ENCODE measurements at regions not wholly inside any gene's neighbourhood (a gene's known extent, or its start where the extent isn't known, plus 50 kb on each side); places are given as distances from the start of the nearest gene placed in this dataset.

DNA sequence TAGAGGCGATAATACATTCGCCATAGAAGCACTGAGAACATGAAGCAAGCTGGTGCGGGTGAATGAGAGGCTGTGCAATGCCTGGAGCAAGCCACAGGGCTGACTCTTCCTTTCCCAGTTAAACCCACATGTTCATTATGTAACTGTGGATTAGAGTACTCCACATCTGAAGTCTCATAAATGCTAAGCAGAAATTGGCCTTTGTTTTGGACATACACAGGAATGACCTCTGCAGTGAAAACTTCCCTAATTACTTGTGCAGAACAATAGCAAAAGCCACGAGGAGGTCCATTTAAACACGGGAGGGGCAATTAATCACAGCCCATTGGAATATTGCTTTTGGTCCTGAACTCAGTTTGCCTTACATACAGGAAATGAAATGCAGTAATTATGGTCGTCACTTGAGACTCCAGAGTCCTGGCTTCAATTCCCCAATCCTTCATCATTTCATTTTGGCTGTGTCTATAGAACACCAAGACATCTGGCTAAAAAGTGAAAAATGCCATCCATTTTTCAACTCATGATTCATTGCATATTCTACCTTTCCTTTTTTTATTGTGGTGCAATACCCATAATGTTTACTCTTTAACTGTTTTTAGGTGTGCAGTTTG is 78.7 kb upstream of the CXCL12 start:
- Histone ChIP-seq H3K36me3 (ENCODE audit: control insufficient read depth in 2 of 2, insufficient read depth in 2 of 2, low read length in 2 of 2) (no peaks in the 10 kb centered on the region), H3K4me3 (ENCODE audit: low read length in 2 of 2) (no peak overlapping the region), H3K27ac (ENCODE audit: low read length) (no peak overlapping the region), H3K27me3 (ENCODE audit: control insufficient read depth in 1 of 2, insufficient read depth in 2 of 2, low read length in 2 of 2) (peaks cover 0 to 2% of the 10 kb centered on the region in 2 donors), H3K9me3 (ENCODE audit: control insufficient read depth in 2 of 2, low read length in 2 of 2) (no peaks in the 10 kb centered on the region), H3K4me1 (ENCODE audit: control insufficient read depth, insufficient read depth, low read length) (peaks cover 9% of the 10 kb centered on the region), H3K9ac (ENCODE audit: low read length in 2 of 2) (no peak overlapping the region)

DNA sequence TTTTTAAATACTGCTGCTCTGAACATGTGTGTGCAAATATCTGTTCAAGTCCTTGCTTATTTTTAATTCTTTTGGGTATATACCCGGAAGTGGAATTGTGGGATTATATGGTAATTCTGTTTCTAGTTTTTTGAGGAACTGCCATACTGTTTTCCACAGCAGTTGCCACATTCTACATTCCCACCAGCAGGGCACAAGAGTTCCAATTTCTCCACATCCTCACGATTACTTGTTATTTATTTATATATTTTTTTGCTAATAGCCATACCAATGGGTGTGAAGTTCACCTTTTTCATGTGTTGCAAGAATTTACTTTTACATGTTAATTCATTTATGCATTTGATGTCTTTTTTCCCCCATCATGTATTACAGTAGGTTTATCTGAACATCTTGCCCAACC is 79.6 kb upstream of the CXCL12 start:
- no peak overlapping the region for H3K27ac ChIP-seq (ENCODE audit: low read length)
- H3K36me3 ChIP-seq (ENCODE audit: control insufficient read depth in 2 of 2, insufficient read depth in 2 of 2, low read length in 2 of 2): no peaks in the 10 kb centered on the region
- H3K9ac ChIP-seq (ENCODE audit: low read length in 2 of 2): no peak overlapping the region
- peaks cover 9% of the 10 kb centered on the region for H3K4me1 ChIP-seq (ENCODE audit: control insufficient read depth, insufficient read depth, low read length)
- peaks cover 0 to 2% of the 10 kb centered on the region in 2 donors for H3K27me3 ChIP-seq (ENCODE audit: control insufficient read depth in 1 of 2, insufficient read depth in 2 of 2, low read length in 2 of 2)
- no peaks in the 10 kb centered on the region for H3K9me3 ChIP-seq (ENCODE audit: control insufficient read depth in 2 of 2, low read length in 2 of 2)
- H3K4me3 ChIP-seq (ENCODE audit: low read length in 2 of 2): no peak overlapping the region

- Histone ChIP-seq H3K36me3 (ENCODE audit: control insufficient read depth in 2 of 2, insufficient read depth in 2 of 2, low read length in 2 of 2) (no peaks in the 10 kb centered on the region), H3K27ac (ENCODE audit: low read length) (no peak overlapping the region), H3K4me3 (ENCODE audit: low read length in 2 of 2) (no peak overlapping the region), H3K27me3 (ENCODE audit: control insufficient read depth in 1 of 2, insufficient read depth in 2 of 2, low read length in 2 of 2) (peaks cover 0 to 2% of the 10 kb centered on the region in 2 donors), H3K9me3 (ENCODE audit: control insufficient read depth in 2 of 2, low read length in 2 of 2) (no peaks in the 10 kb centered on the region), H3K4me1 (ENCODE audit: control insufficient read depth, insufficient read depth, low read length) (peaks cover 6% of the 10 kb centered on the region), H3K9ac (ENCODE audit: low read length in 2 of 2) (no peak overlapping the region)
Observed at GRCh38 chr10:44465401-44466115, 80.7 kb upstream of the CXCL12 start.

DNA sequence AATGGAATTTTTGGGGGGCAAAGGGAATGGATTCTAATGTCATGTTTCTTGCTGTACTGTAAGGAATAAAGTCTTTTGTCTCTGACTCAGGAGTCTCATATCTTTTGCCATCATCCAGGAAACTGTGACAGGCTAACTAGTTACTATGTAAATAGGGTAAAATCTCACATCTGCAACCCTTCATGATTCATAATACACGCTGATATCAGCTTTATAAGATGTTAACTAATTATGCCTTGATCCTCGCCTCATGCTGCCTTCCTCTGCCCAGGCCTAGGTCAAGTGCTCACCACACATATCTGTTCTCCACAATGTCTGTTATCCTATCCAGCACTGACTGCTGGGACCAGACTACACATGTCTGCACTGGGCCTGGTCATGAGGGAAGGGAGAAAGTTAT is 81.3 kb upstream of the CXCL12 start:
- H3K36me3 ChIP-seq (ENCODE audit: control insufficient read depth in 2 of 2, insufficient read depth in 2 of 2, low read length in 2 of 2): no peaks in the 10 kb centered on the region
- no peak overlapping the region for H3K4me3 ChIP-seq (ENCODE audit: low read length in 2 of 2)
- no peak overlapping the region for H3K27ac ChIP-seq (ENCODE audit: low read length)
- H3K27me3 ChIP-seq (ENCODE audit: control insufficient read depth in 1 of 2, insufficient read depth in 2 of 2, low read length in 2 of 2): peaks cover 0 to 2% of the 10 kb centered on the region in 2 donors
- H3K9me3 ChIP-seq (ENCODE audit: control insufficient read depth in 2 of 2, low read length in 2 of 2): no peaks in the 10 kb centered on the region
- H3K4me1 ChIP-seq (ENCODE audit: control insufficient read depth, insufficient read depth, low read length): peaks cover 6% of the 10 kb centered on the region
- H3K9ac ChIP-seq (ENCODE audit: low read length in 2 of 2): no peak overlapping the region

DNA sequence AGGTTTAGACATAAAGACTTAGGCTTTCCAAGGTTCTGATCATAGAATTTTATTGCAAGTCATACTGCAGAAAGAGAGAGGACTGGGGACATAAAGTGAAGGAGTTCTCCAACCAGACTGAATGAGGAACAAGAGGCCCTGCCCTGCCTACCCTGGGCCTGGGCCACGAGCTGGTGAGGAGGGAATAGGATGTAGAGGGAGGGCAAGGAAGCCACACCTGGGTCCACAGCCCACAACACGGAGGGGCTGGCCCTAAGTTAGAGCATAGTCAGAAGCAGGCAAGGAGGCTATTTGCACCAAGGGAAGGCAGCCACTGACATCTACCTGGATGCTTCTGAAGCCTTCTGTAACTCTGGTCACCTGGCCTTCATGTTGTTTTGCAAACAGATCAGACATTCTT is 82.2 kb upstream of the CXCL12 start:
- Histone ChIP-seq H3K36me3 (ENCODE audit: control insufficient read depth in 2 of 2, insufficient read depth in 2 of 2, low read length in 2 of 2) (no peaks in the 10 kb centered on the region), H3K9me3 (ENCODE audit: control insufficient read depth in 2 of 2, low read length in 2 of 2) (no peaks in the 10 kb centered on the region), H3K27me3 (ENCODE audit: control insufficient read depth in 1 of 2, insufficient read depth in 2 of 2, low read length in 2 of 2) (peaks cover 0 to 2% of the 10 kb centered on the region in 2 donors), H3K4me3 (ENCODE audit: low read length in 2 of 2) (no peak overlapping the region), H3K9ac (ENCODE audit: low read length in 2 of 2) (no peak overlapping the region), H3K4me1 (ENCODE audit: control insufficient read depth, insufficient read depth, low read length) (peaks cover 4% of the 10 kb centered on the region), H3K27ac (ENCODE audit: low read length) (no peak overlapping the region)

DNA sequence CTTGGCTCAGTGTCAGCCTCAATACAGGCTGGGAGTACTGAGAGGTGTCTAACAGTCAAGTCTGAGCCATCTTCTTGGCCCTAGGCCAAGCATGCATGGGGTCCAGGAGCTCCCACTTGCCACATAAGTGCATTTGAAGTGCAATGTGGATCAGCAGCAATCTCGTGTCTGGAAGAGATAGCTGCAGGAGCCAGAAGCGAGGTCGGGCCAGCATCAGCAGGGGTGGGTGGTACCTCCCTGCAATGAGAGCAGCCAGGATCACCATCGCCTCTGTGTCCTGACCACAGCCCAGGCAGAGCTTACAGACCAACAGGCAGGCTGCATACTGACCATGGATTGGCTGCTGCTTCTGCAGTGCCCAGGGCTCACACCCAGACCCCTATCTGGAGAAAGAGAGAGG is 83.0 kb upstream of the CXCL12 start:
- H3K27ac ChIP-seq (ENCODE audit: low read length): no peak overlapping the region
- H3K4me1 ChIP-seq (ENCODE audit: control insufficient read depth, insufficient read depth, low read length): peaks cover 4% of the 10 kb centered on the region
- H3K9me3 ChIP-seq (ENCODE audit: control insufficient read depth in 2 of 2, low read length in 2 of 2): no peaks in the 10 kb centered on the region
- peaks cover 0 to 2% of the 10 kb centered on the region in 2 donors for H3K27me3 ChIP-seq (ENCODE audit: control insufficient read depth in 1 of 2, insufficient read depth in 2 of 2, low read length in 2 of 2)
- H3K9ac ChIP-seq (ENCODE audit: low read length in 2 of 2): no peak overlapping the region
- no peak overlapping the region for H3K4me3 ChIP-seq (ENCODE audit: low read length in 2 of 2)
- no peaks in the 10 kb centered on the region for H3K36me3 ChIP-seq (ENCODE audit: control insufficient read depth in 2 of 2, insufficient read depth in 2 of 2, low read length in 2 of 2)

DNA sequence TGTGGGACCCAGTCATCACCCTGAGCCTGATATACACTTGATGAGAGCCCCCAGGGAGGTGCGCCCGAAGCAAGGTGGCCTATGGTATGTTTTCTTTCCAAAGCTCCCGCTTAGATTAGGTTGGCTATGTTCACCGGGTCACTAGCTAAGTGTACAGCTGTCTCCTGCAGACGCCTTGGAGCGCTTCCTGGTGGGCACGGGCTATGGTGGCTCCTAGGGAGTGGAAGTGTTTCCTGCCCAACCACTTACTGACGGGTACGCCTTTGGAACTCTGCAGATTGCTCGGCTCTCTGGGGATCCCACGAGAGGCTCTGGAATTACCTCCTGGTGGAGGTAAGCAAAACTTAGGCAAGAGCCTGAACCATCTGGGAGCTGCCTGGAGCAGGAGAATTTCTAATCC is 83.6 kb upstream of the CXCL12 start:
- Histone ChIP-seq H3K4me3 (ENCODE audit: low read length in 2 of 2) (no peak overlapping the region), H3K27ac (ENCODE audit: low read length) (no peak overlapping the region), H3K27me3 (ENCODE audit: control insufficient read depth in 1 of 2, insufficient read depth in 2 of 2, low read length in 2 of 2) (peaks cover 0 to 3% of the 10 kb centered on the region in 2 donors), H3K36me3 (ENCODE audit: control insufficient read depth in 2 of 2, insufficient read depth in 2 of 2, low read length in 2 of 2) (no peaks in the 10 kb centered on the region), H3K9me3 (ENCODE audit: control insufficient read depth in 2 of 2, low read length in 2 of 2) (no peaks in the 10 kb centered on the region), H3K9ac (ENCODE audit: low read length in 2 of 2) (no peak overlapping the region), H3K4me1 (ENCODE audit: control insufficient read depth, insufficient read depth, low read length) (peaks cover 4% of the 10 kb centered on the region)

- H3K27me3 ChIP-seq (ENCODE audit: control insufficient read depth in 1 of 2, insufficient read depth in 2 of 2, low read length in 2 of 2): peaks cover 0 to 3% of the 10 kb centered on the region in 2 donors
- peaks cover 4% of the 10 kb centered on the region for H3K4me1 ChIP-seq (ENCODE audit: control insufficient read depth, insufficient read depth, low read length)
- H3K27ac ChIP-seq (ENCODE audit: low read length): no peak overlapping the region
- no peak overlapping the region for H3K9ac ChIP-seq (ENCODE audit: low read length in 2 of 2)
- H3K36me3 ChIP-seq (ENCODE audit: control insufficient read depth in 2 of 2, insufficient read depth in 2 of 2, low read length in 2 of 2): no peaks in the 10 kb centered on the region
- no peaks in the 10 kb centered on the region for H3K9me3 ChIP-seq (ENCODE audit: control insufficient read depth in 2 of 2, low read length in 2 of 2)
- H3K4me3 ChIP-seq (ENCODE audit: low read length in 2 of 2): no peak overlapping the region
Observed at GRCh38 chr10:44468965-44469364, 84.1 kb upstream of the CXCL12 start.

DNA sequence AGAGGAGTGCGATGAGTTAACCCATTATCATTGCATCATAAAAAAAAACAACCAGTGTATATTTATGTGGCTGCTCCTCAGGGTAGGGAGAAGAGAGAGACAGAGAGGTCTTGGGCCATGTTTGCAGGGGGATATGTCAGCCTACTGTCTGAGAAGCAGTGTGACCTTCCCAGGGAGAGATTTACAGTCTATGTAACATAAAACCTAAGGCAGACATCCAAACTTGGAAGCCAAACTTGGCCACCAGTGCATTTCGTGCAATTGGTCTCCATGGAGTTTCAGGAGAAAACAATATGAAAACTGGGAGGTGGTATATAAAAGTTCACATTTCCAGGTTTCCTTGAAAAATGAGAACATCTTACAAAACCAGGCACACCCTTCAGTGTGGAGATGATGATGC is 85.9 kb upstream of the CXCL12 start:
- H3K4me1 ChIP-seq (ENCODE audit: control insufficient read depth, insufficient read depth, low read length): no peaks in the 10 kb centered on the region
- H3K4me3 ChIP-seq (ENCODE audit: low read length in 2 of 2): no peak overlapping the region

GRCh38 chr10:44471410-44471809 is 86.5 kb upstream of the CXCL12 start:
- H3K27me3 ChIP-seq (ENCODE audit: control insufficient read depth in 1 of 2, insufficient read depth in 2 of 2, low read length in 2 of 2): peaks cover 0 to 3% of the 10 kb centered on the region in 2 donors
- no peak overlapping the region for H3K4me3 ChIP-seq (ENCODE audit: low read length in 2 of 2)
- no peak overlapping the region for H3K27ac ChIP-seq (ENCODE audit: low read length)
- no peaks in the 10 kb centered on the region for H3K36me3 ChIP-seq (ENCODE audit: control insufficient read depth in 2 of 2, insufficient read depth in 2 of 2, low read length in 2 of 2)
- H3K9ac ChIP-seq (ENCODE audit: low read length in 2 of 2): no peak overlapping the region
- no peaks in the 10 kb centered on the region for H3K9me3 ChIP-seq (ENCODE audit: control insufficient read depth in 2 of 2, low read length in 2 of 2)
- H3K4me1 ChIP-seq (ENCODE audit: control insufficient read depth, insufficient read depth, low read length): peaks cover 1% of the 10 kb centered on the region

More for the DNA sequence above, 85.9 kb upstream of the CXCL12 start:
- Histone ChIP-seq H3K9ac (ENCODE audit: low read length in 2 of 2) (no peak overlapping the region), H3K36me3 (ENCODE audit: control insufficient read depth in 2 of 2, insufficient read depth in 2 of 2, low read length in 2 of 2) (no peaks in the 10 kb centered on the region), H3K9me3 (ENCODE audit: control insufficient read depth in 2 of 2, low read length in 2 of 2) (no peaks in the 10 kb centered on the region), H3K27me3 (ENCODE audit: control insufficient read depth in 1 of 2, insufficient read depth in 2 of 2, low read length in 2 of 2) (peaks cover 0 to 3% of the 10 kb centered on the region in 2 donors), H3K27ac (ENCODE audit: low read length) (no peak overlapping the region)

DNA sequence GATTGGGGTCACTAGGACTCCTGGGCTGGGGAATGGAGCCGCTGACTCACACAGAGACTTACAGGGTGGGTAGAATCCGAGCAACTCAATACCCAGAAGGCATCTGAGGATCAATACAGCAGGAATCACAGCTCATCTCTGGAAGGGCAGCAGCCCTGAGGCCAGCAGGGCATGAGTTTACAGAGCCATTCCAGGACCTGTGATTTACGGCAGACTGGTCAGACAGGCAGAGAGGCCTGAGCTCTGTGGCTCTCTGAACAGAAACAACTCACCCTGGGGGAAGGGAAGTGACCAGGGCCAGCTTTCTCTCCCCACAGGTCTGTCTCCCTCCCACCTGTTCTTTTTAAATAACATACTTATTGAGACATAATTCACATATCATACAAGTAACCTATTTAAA is 88.2 kb upstream of the CXCL12 start:
- H3K4me1 ChIP-seq (ENCODE audit: control insufficient read depth, insufficient read depth, low read length): peaks cover 9% of the 10 kb centered on the region
- H3K36me3 ChIP-seq (ENCODE audit: control insufficient read depth in 2 of 2, insufficient read depth in 2 of 2, low read length in 2 of 2): no peaks in the 10 kb centered on the region
- H3K27ac ChIP-seq (ENCODE audit: low read length): no peak overlapping the region
- no peaks in the 10 kb centered on the region for H3K9me3 ChIP-seq (ENCODE audit: control insufficient read depth in 2 of 2, low read length in 2 of 2)
- H3K27me3 ChIP-seq (ENCODE audit: control insufficient read depth in 1 of 2, insufficient read depth in 2 of 2, low read length in 2 of 2): peaks cover 0 to 2% of the 10 kb centered on the region in 2 donors
- H3K9ac ChIP-seq (ENCODE audit: low read length in 2 of 2): no peak overlapping the region
- H3K4me3 ChIP-seq (ENCODE audit: low read length in 2 of 2): no peak overlapping the region
